ENCODE measurements at regions not wholly inside any gene's neighbourhood (a gene's known extent, or its start where the extent isn't known, plus 50 kb on each side); places are given as distances from the start of the nearest gene placed in this dataset.
"Not testable (repeated sequence)": the region's sequence is repeated elsewhere in the genome, so short reads cannot be mapped to it uniquely, and the experiment has no call there.

GRCh38 chr1:55522353-55522903 lies 307.3 kb upstream of the USP24 start:
- Histone ChIP-seq H3K27me3 (no peaks in the 10 kb centered on the region), H3K4me3 (no peak overlapping the region), H3K36me3 (no peaks in the 10 kb centered on the region), H3K27ac (peak overlapping the region in 2 of 4 donors; percentile 42 to 50), H3K9me3 (no peaks in the 10 kb centered on the region), H3K4me1 (peaks cover 0 to 33% (median 6%) of the 10 kb centered on the region in 4 donors)
- no peak for TF ChIP-seq POLR2A (IDR thresholded peaks at IDR 0.05)
- TF ChIP-seq POLR2AphosphoS5 (IDR thresholded peaks at IDR 0.05), result peak in 2 of 3 donors; percentile 55 to 58
- DNase-seq, result no peak
- in situ Hi-C loops (cut with MboI; ENCODE audit: low pct_ligation_motif_present in 1 of 4, low pct_unique_long_range_greater_than_20kb in 1 of 4, low sequenced_read_pairs in 3 of 4) (no loop called here), intact Hi-C loops (cut with DNase I; ENCODE audit: low total_unique reads) (no loop called here)
- 62 to 70% methylated on average over 3 to 7 of the region's 7 CpGs for whole genome bisulfite sequencing, 2 donors (ENCODE audit: low coverage in 1 of 2)

- 86 to 100% methylated on average over 1 to 2 of the region's 2 CpGs for WGBS, 2 donors (ENCODE audit: low coverage in 1 of 2)
- H3K27me3 ChIP-seq, result no peaks in the 10 kb centered on the region
- in situ Hi-C loops (cut with MboI; ENCODE audit: low pct_ligation_motif_present in 1 of 4, low pct_unique_long_range_greater_than_20kb in 1 of 4, low sequenced_read_pairs in 3 of 4), result no loop called here
Observed at GRCh38 chr1:55520861-55521260, 305.7 kb upstream of the USP24 start.

GRCh38 chr1:55519937-55520683 lies 304.9 kb upstream of the USP24 start:
- Histone ChIP-seq H3K36me3 (no peaks in the 10 kb centered on the region), H3K9me3 (no peaks in the 10 kb centered on the region), H3K4me1 (peaks cover 0 to 24% (median 6%) of the 10 kb centered on the region in 4 donors), H3K4me3 (no peak overlapping the region), H3K27ac (peak overlapping the region in 1 of 4 donors; percentile 45), H3K27me3 (no peaks in the 10 kb centered on the region)
- no peak for DNase-seq
- TF ChIP-seq EP300 (IDR thresholded peaks at IDR 0.05; ENCODE audit: low read depth), result no peak
- peak in 2 of 3 donors; percentile 45 to 47 for TF ChIP-seq POLR2AphosphoS5 (IDR thresholded peaks at IDR 0.05)
- 57 to 70% methylated on average over 2 to 6 of the region's 6 CpGs for WGBS, 2 donors (ENCODE audit: low coverage in 1 of 2)
- intact Hi-C loops (cut with DNase I; ENCODE audit: low total_unique reads), result no loop called here
- in situ Hi-C loops (cut with MboI; ENCODE audit: low pct_ligation_motif_present in 1 of 4, low pct_unique_long_range_greater_than_20kb in 1 of 4, low sequenced_read_pairs in 3 of 4), result no loop called here

More at GRCh38 chr1:55520861-55521260, 305.7 kb upstream of the USP24 start:
- H3K36me3 ChIP-seq, result no peaks in the 10 kb centered on the region
- no peak for TF ChIP-seq EP300 (IDR thresholded peaks at IDR 0.05; ENCODE audit: low read depth)
- no peak for TF ChIP-seq POLR2AphosphoS5 (IDR thresholded peaks at IDR 0.05)
- no peak for TF ChIP-seq POLR2A (IDR thresholded peaks at IDR 0.05)
- no peak for TF ChIP-seq CTCF (IDR thresholded peaks at IDR 0.05)
- H3K4me1 ChIP-seq, result peaks cover 0 to 24% (median 6%) of the 10 kb centered on the region in 4 donors
- no peak for DNase-seq
- intact Hi-C loops (cut with DNase I; ENCODE audit: low total_unique reads), result no loop called here
- peak overlapping the region in 1 of 4 donors; percentile 42 for H3K27ac ChIP-seq
- H3K9me3 ChIP-seq, result no peaks in the 10 kb centered on the region
- no peak overlapping the region for H3K4me3 ChIP-seq

- in situ Hi-C loops (cut with MboI; ENCODE audit: low pct_ligation_motif_present in 1 of 4, low pct_unique_long_range_greater_than_20kb in 1 of 4, low sequenced_read_pairs in 3 of 4), result no loop called here
- H3K9me3 ChIP-seq, result no peaks in the 10 kb centered on the region
- intact Hi-C loops (cut with DNase I; ENCODE audit: low total_unique reads), result no loop called here
- H3K27ac ChIP-seq, result peak overlapping the region in 1 of 4 donors; percentile 45
- no peaks in the 10 kb centered on the region for H3K36me3 ChIP-seq
- H3K4me1 ChIP-seq, result peaks cover 0 to 19% (median 4%) of the 10 kb centered on the region in 4 donors
- TF ChIP-seq POLR2A (IDR thresholded peaks at IDR 0.05) (no peak), CTCF (IDR thresholded peaks at IDR 0.05) (no peak), EP300 (IDR thresholded peaks at IDR 0.05; ENCODE audit: low read depth) (no peak), POLR2AphosphoS5 (IDR thresholded peaks at IDR 0.05) (no peak)
- H3K4me3 ChIP-seq, result no peak overlapping the region
- no peaks in the 10 kb centered on the region for H3K27me3 ChIP-seq
- no peak for DNase-seq
- WGBS, 2 donors (ENCODE audit: low coverage in 1 of 2), result 71 to 74% methylated on average over 1 of the region's 1 CpG
Observed at GRCh38 chr1:55519276-55519675, 304.1 kb upstream of the USP24 start.

GRCh38 chr1:55517036-55517435 lies 301.9 kb upstream of the USP24 start:
- H3K4me1 ChIP-seq, result no peaks in the 10 kb centered on the region
- no peak for TF ChIP-seq POLR2A (IDR thresholded peaks at IDR 0.05)
- TF ChIP-seq EP300 (IDR thresholded peaks at IDR 0.05; ENCODE audit: low read depth), result no peak
- TF ChIP-seq POLR2AphosphoS5 (IDR thresholded peaks at IDR 0.05), result no peak
- in situ Hi-C loops (cut with MboI; ENCODE audit: low pct_ligation_motif_present in 1 of 4, low pct_unique_long_range_greater_than_20kb in 1 of 4, low sequenced_read_pairs in 3 of 4), result no loop called here
- H3K4me3 ChIP-seq, result no peak overlapping the region
- no peak overlapping the region for H3K27ac ChIP-seq
- no peak for DNase-seq
- no peaks in the 10 kb centered on the region for H3K9me3 ChIP-seq
- no peaks in the 10 kb centered on the region for H3K27me3 ChIP-seq
- no peaks in the 10 kb centered on the region for H3K36me3 ChIP-seq
- WGBS, 2 donors (ENCODE audit: low coverage in 1 of 2), result 89 to 91% methylated on average over 5 of the region's 5 CpGs
- intact Hi-C loops (cut with DNase I; ENCODE audit: low total_unique reads), result no loop called here

GRCh38 chr1:55514571-55514970 lies 299.4 kb upstream of the USP24 start:
- WGBS, 2 donors (ENCODE audit: low coverage in 1 of 2), result 76% methylated on average over 4 of the region's 4 CpGs; no CpG with 5 or more reads in 1 of the 2 donors
- H3K4me3 ChIP-seq; H3K27ac ChIP-seq; intact Hi-C loops (cut with DNase I; ENCODE audit: low total_unique reads); H3K4me1 ChIP-seq; in situ Hi-C loops (cut with MboI; ENCODE audit: low pct_ligation_motif_present in 1 of 4, low pct_unique_long_range_greater_than_20kb in 1 of 4, low sequenced_read_pairs in 3 of 4); H3K27me3 ChIP-seq; H3K9me3 ChIP-seq; DNase-seq; H3K36me3 ChIP-seq: not testable (repeated sequence)
